A673 (cell line): ENCODE measurements at regions not wholly inside any gene's neighbourhood (a gene's known extent, or its start where the extent isn't known, plus 50 kb on each side); places are given as distances from the start of the nearest gene placed in this dataset.

Experiments used
- CTCF ChIP-seq: fragments of 300-800, 200-600 bp; sonication (generic); conservative IDR thresholded peaks from 2 replicates; pipeline ENCODE4 v1.5.1; 2017; ENCODE audit warnings: low read depth, mild to moderate bottlenecking, antibody characterized with exemption, low read length, moderate library complexity, mixed read lengths
- EZH2 ChIP-seq: fragments of 200-600 bp; sonication (generic); IDR thresholded peaks from 2 replicates; pipeline ENCODE4 v1.6.1; 2017; ENCODE audit warnings: borderline replicate concordance, low read depth, mild to moderate bottlenecking, mixed read lengths, antibody characterized with exemption, low read length; ENCODE audit not compliant: poor library complexity, severe bottlenecking

GRCh38 chr3:25019506-25019905 is 408.6 kb upstream of the RARB start:
- TF ChIP-seq CTCF, result no peak
- TF ChIP-seq EZH2, result no peak
